ENCODE measurements at regions not wholly inside any gene's neighbourhood (a gene's known extent, or its start where the extent isn't known, plus 50 kb on each side); places are given as distances from the start of the nearest gene placed in this dataset.

DNA sequence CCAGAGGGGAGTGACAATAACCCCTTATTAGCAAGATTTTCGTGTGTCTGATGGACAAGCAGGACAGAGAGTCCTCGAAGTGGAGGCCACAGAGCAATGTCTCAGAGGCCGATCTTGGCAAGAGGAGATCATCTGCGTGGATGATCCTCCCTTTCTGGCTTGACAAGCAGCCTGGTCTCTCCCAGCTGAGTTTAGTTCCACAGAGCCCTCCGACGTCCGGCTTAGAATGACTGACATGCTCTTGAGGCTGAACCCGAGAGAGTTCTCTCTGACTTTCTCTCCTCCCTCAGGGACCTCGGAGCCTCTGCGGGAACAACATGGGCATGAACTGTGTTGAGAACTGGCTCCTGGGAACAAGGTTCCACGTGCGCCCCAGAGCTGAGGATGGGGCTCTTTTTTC lies 180.7 kb upstream of the PFKP start:
- TF ChIP-seq CTCF (IDR thresholded peaks at IDR 0.05) (no peak), POLR2AphosphoS5 (IDR thresholded peaks at IDR 0.05) (no peak), EP300 (IDR thresholded peaks at IDR 0.05) (no peak), POLR2A (IDR thresholded peaks at IDR 0.05) (no peak)

All from sigmoid colon (tissue), 4 donors.